GM23338 (cell line): ENCODE measurements at regions not wholly inside any gene's neighbourhood (a gene's known extent, or its start where the extent isn't known, plus 50 kb on each side); places are given as distances from the start of the nearest gene placed in this dataset.

Source experiments
- ATAC-seq: fragments of 200-7000 bp; cut with Tn5 transposase; 3 replicates; pipeline ENCODE4 v1.9.1; 2020
- DNase-seq: peaks from one replicate; pipeline ENCODE4 v3.0.0-alpha.2; 2015; ENCODE audit warnings: low spot score
- H2AFZ ChIP-seq: fragments of 200-600 bp; sonication (generic); 2 replicates; pipeline ENCODE4 v1.8.0; 2016; ENCODE audit warnings: antibody characterized with exemption, mild to moderate bottlenecking, moderate library complexity
- H3F3A ChIP-seq: fragments of 200-600 bp; sonication (generic); replicated peaks from 2 replicates; pipeline ENCODE4 v1.8.0; 2017; ENCODE audit warnings: antibody characterized with exemption, mixed run types, low read depth
- H3K27ac ChIP-seq: fragments of 200-600 bp; sonication (generic); 2 replicates; pipeline ENCODE4 v1.6.1; 2016; ENCODE audit warnings: low read depth
- H3K27me3 ChIP-seq: fragments of 200-600 bp; sonication (generic); 2 replicates; pipeline ENCODE4 v1.8.0; 2016; ENCODE audit warnings: mild to moderate bottlenecking, mixed run types, moderate library complexity; ENCODE audit not compliant: insufficient read depth
- H3K36me3 ChIP-seq: fragments of 200-600 bp; sonication (generic); 2 replicates; pipeline ENCODE4 v1.8.0; 2016; ENCODE audit warnings: mild to moderate bottlenecking; ENCODE audit not compliant: insufficient read depth
- H3K4me1 ChIP-seq: fragments of 200-600 bp; sonication (generic); 2 replicates; pipeline ENCODE4 v1.8.0; 2016; ENCODE audit warnings: mild to moderate bottlenecking, moderate library complexity; ENCODE audit not compliant: insufficient read depth
- H3K4me2 ChIP-seq: fragments of 200-600 bp; sonication (generic); 2 replicates; pipeline ENCODE4 v1.7.1; 2017; ENCODE audit warnings: mixed run types
- H3K4me3 ChIP-seq: fragments of 200-600 bp; sonication (generic); 2 replicates; pipeline ENCODE4 v1.6.1; 2016; ENCODE audit warnings: mixed run types
- H3K79me2 ChIP-seq: fragments of 200-600 bp; sonication (generic); replicated peaks from 2 replicates; pipeline ENCODE4 v1.8.0; 2017; ENCODE audit warnings: mild to moderate bottlenecking; ENCODE audit not compliant: insufficient read depth
- H3K9me2 ChIP-seq: fragments of 200-600 bp; sonication (generic); 2 replicates; pipeline ENCODE4 v1.8.0; 2017; ENCODE audit not compliant: insufficient read depth
- H4K20me1 ChIP-seq: fragments of 200-600 bp; sonication (generic); replicated peaks from 2 replicates; pipeline ENCODE4 v1.8.0; 2017; ENCODE audit warnings: mild to moderate bottlenecking; ENCODE audit not compliant: insufficient read depth
- H3K27ac Mint-ChIP-seq: 2 replicates; pipeline ENCODE4 v1.8.0; 2020; ENCODE audit warnings: inconsistent platforms, mild to moderate bottlenecking, moderate library complexity, mixed read lengths
- H3K27me3 Mint-ChIP-seq: 3 replicates; pipeline ENCODE4 v1.8.0; 2022; ENCODE audit warnings: low read depth, mild to moderate bottlenecking, moderate library complexity, mixed read lengths, inconsistent platforms; ENCODE audit not compliant: insufficient read depth, poor library complexity
- H3K36me3 Mint-ChIP-seq: 3 replicates; pipeline ENCODE4 v1.8.0; 2021; ENCODE audit warnings: low read depth, mild to moderate bottlenecking, inconsistent platforms, moderate library complexity, mixed read lengths
- H3K4me1 Mint-ChIP-seq: 3 replicates; pipeline ENCODE4 v1.8.0; 2020; ENCODE audit warnings: mild to moderate bottlenecking, inconsistent platforms, mixed read lengths
- H3K4me3 Mint-ChIP-seq: 3 replicates; pipeline ENCODE4 v1.8.0; 2021; ENCODE audit warnings: moderate library complexity, mild to moderate bottlenecking, inconsistent platforms, mixed read lengths
- H3K9me3 Mint-ChIP-seq: 3 replicates; pipeline ENCODE4 v1.8.0; 2020; ENCODE audit warnings: moderate library complexity, mild to moderate bottlenecking, inconsistent platforms, mixed read lengths
- CREB1 ChIP-seq: fragments of 250-450 bp; sonication (Bioruptor Pico); IDR thresholded peaks from 2 replicates; pipeline ENCODE4 v1.5.0; 2020; ENCODE audit warnings: low read depth, mild to moderate bottlenecking, moderate library complexity
- CTCF ChIP-seq, 2 experiments: fragments of 200-600 bp in 1 of 2; sonication (generic) in 1 of 2; conservative IDR thresholded peaks; 2 replicates each; pipeline versions ENCODE4 v1.5.1 to v1.6.1; 2016 to 2017; ENCODE audit warnings: antibody characterized with exemption in 2 of 2, low read depth in 2 of 2, mild to moderate bottlenecking in 2 of 2, moderate library complexity in 1 of 2
- ETS1 ChIP-seq: IDR thresholded peaks from 2 replicates; pipeline ENCODE4 v1.6.1; 2016; ENCODE audit warnings: antibody characterized with exemption
- EZH2 ChIP-seq: fragments of 200-600 bp; sonication (generic); IDR thresholded peaks from one replicate; pipeline ENCODE4 v1.8.0; 2017; ENCODE audit warnings: antibody characterized with exemption, mild to moderate bottlenecking, low read depth; ENCODE audit not compliant: unreplicated experiment
- EZH2phosphoT487 ChIP-seq: fragments of 200-600 bp; sonication (generic); IDR thresholded peaks from one replicate; pipeline ENCODE4 v1.8.1; 2018; ENCODE audit warnings: antibody characterized with exemption; ENCODE audit not compliant: unreplicated experiment
- JUNB ChIP-seq: IDR thresholded peaks from one replicate; pipeline ENCODE4 v1.6.1; 2016; ENCODE audit warnings: antibody characterized with exemption; ENCODE audit not compliant: unreplicated experiment
- NANOG ChIP-seq: IDR thresholded peaks from 2 replicates; pipeline ENCODE4 v1.6.1; 2016; ENCODE audit warnings: antibody characterized with exemption, borderline replicate concordance
- POLR2AphosphoS5 ChIP-seq: IDR thresholded peaks from 2 replicates; pipeline ENCODE4 v1.6.1; 2016; ENCODE audit warnings: antibody characterized with exemption, low read depth
- REST ChIP-seq: IDR thresholded peaks from one replicate; pipeline ENCODE4 v1.6.1; 2018; ENCODE audit warnings: antibody characterized with exemption; ENCODE audit not compliant: unreplicated experiment
- STAT1 ChIP-seq: IDR thresholded peaks from one replicate; pipeline ENCODE4 v1.6.1; 2016; ENCODE audit warnings: antibody characterized with exemption; ENCODE audit not compliant: unreplicated experiment
- ZNF114 ChIP-seq: fragments of 250-450 bp; sonication (Bioruptor Pico); IDR thresholded peaks from 2 replicates; pipeline ENCODE4 v1.5.0; 2020; ENCODE audit warnings: mild to moderate bottlenecking, moderate library complexity
- ZNF331 ChIP-seq: fragments of 250-450 bp; sonication (Bioruptor Pico); IDR thresholded peaks from 2 replicates; pipeline ENCODE4 v1.5.0; 2020; ENCODE audit warnings: low read depth, mild to moderate bottlenecking, moderate library complexity
- ZNF462 ChIP-seq: fragments of 250-450 bp; sonication (Bioruptor Pico); IDR thresholded peaks from 2 replicates; pipeline ENCODE4 v1.5.0; 2020; ENCODE audit warnings: mild to moderate bottlenecking, moderate library complexity

GRCh38 chr11:33590441-33590840 lies 110.2 kb downstream of the C11orf91 start:
- Mint-ChIP-seq H3K27ac (no peak overlapping the region), H3K9me3 (no peaks in the 10 kb centered on the region), H3K36me3 (no peaks in the 10 kb centered on the region), H3K27me3 (no peaks in the 10 kb centered on the region), H3K4me1 (peaks cover 4% of the 10 kb centered on the region; the same call in 1 of the 3 replicates), H3K4me3 (no peak overlapping the region)
- Histone ChIP-seq H3K4me2 (no peak overlapping the region), H2AFZ (no peak overlapping the region), H3K9me2 (0 out of 2 replicates have a peak, but pooled peaks cover 5% of the 10 kb centered on the region), H3K79me2 (no peaks in the 10 kb centered on the region), H3K36me3 (no peaks in the 10 kb centered on the region; the same call in 1 of the 2 replicates), H3K27ac (no peak overlapping the region), H3K4me3 (no peak overlapping the region), H4K20me1 (no peaks in the 10 kb centered on the region), H3K27me3 (no peaks in the 10 kb centered on the region), H3F3A (no peaks in the 10 kb centered on the region), H3K4me1 (no peaks in the 10 kb centered on the region)
- no peak for ATAC-seq
- no peak for DNase-seq
- TF ChIP-seq ZNF331 (CRISPR knock-in tag) (no peak), CTCF (conservative IDR thresholded peaks at IDR 0.05; ENCODE audit: low read depth in 2 of 2) (no peak), REST (no peak), JUNB (no peak), EZH2 (no peak), NANOG (no peak), EZH2phosphoT487 (no peak), ETS1 (no peak), ZNF114 (CRISPR knock-in tag) (no peak), STAT1 (no peak), ZNF462 (CRISPR knock-in tag) (no peak), POLR2AphosphoS5 (no peak), CREB1 (no peak)
